Kidney epithelial cell (primary cell): ENCODE measurements at regions not wholly inside any gene's neighbourhood (a gene's known extent, or its start where the extent isn't known, plus 50 kb on each side); places are given as distances from the start of the nearest gene placed in this dataset.

Source experiments
- DNase-seq: peaks from one replicate; pipeline ENCODE4 v3.0.0-alpha.2; 2010; ENCODE audit warnings: low read depth
- H3K27me3 ChIP-seq: 2 replicates; pipeline ENCODE4 v1.6.0; 2011; ENCODE audit warnings: low read length; ENCODE audit not compliant: control insufficient read depth, insufficient read depth
- H3K36me3 ChIP-seq: 2 replicates; pipeline ENCODE4 v1.5.1; 2011; ENCODE audit warnings: low read length; ENCODE audit not compliant: control insufficient read depth, insufficient read depth
- H3K4me3 ChIP-seq: 2 replicates; pipeline ENCODE4 v1.5.1; 2011; ENCODE audit warnings: low read depth, mild to moderate bottlenecking, control low read depth, low read length
- CTCF ChIP-seq: IDR thresholded peaks from 2 replicates; pipeline ENCODE4 v1.5.1; 2011; ENCODE audit warnings: mild to moderate bottlenecking, moderate library complexity, low read length, control low read depth, inconsistent platforms; ENCODE audit not compliant: insufficient read depth, poor library complexity, severe bottlenecking

GRCh38 chr3:43181202-43181821 lies 75.4 kb upstream of the POMGNT2 start:
- H3K36me3 ChIP-seq = no peaks in the 10 kb centered on the region
- no peaks in the 10 kb centered on the region for H3K27me3 ChIP-seq
- no peak overlapping the region for H3K4me3 ChIP-seq
- no peak for TF ChIP-seq CTCF
- no peak for DNase-seq

GRCh38 chr3:43180694-43181093 lies 74.8 kb upstream of the POMGNT2 start:
- TF ChIP-seq CTCF = no peak
- Histone ChIP-seq H3K4me3 (no peak overlapping the region), H3K36me3 (no peaks in the 10 kb centered on the region), H3K27me3 (no peaks in the 10 kb centered on the region)
- DNase-seq = no peak

- Histone ChIP-seq H3K4me3 (no peak overlapping the region), H3K36me3 (no peaks in the 10 kb centered on the region), H3K27me3 (no peaks in the 10 kb centered on the region)
- no peak for TF ChIP-seq CTCF
- no peak for DNase-seq
These were observed 74.1 kb upstream of the POMGNT2 start for GRCh38 chr3:43180027-43180426.

- Histone ChIP-seq H3K27me3 (no peaks in the 10 kb centered on the region), H3K36me3 (no peaks in the 10 kb centered on the region), H3K4me3 (no peak overlapping the region)
- DNase-seq = peak; percentile 59
- no peak for TF ChIP-seq CTCF
These were observed 73.0 kb upstream of the POMGNT2 start for GRCh38 chr3:43178891-43179366.

- no peak overlapping the region for H3K4me3 ChIP-seq
- no peaks in the 10 kb centered on the region for H3K36me3 ChIP-seq
- H3K27me3 ChIP-seq = no peaks in the 10 kb centered on the region
- DNase-seq = peak; percentile 56
- no peak for TF ChIP-seq CTCF
These were observed 71.2 kb upstream of the POMGNT2 start for GRCh38 chr3:43177085-43177484.

- Histone ChIP-seq H3K4me3 (no peak overlapping the region), H3K36me3 (no peaks in the 10 kb centered on the region), H3K27me3 (no peaks in the 10 kb centered on the region)
- no peak for TF ChIP-seq CTCF
- no peak for DNase-seq
These were observed 70.8 kb upstream of the POMGNT2 start for GRCh38 chr3:43176666-43177065.
